Progenitor cell of endocrine pancreas (in vitro differentiated cells): ENCODE measurements at regions not wholly inside any gene's neighbourhood (a gene's known extent, or its start where the extent isn't known, plus 50 kb on each side); places are given as distances from the start of the nearest gene placed in this dataset.

Experiments used
- DNase-seq: peaks from one replicate; pipeline ENCODE4 v3.0.0; 2021; ENCODE audit warnings: low spot score; ENCODE audit not compliant: unreplicated experiment
- H3K27ac Mint-ChIP-seq: 2 replicates; pipeline ENCODE4 v1.8.0; 2021; ENCODE audit warnings: mild to moderate bottlenecking, moderate library complexity, mixed read lengths
- H3K27me3 Mint-ChIP-seq: 2 replicates; pipeline ENCODE4 v1.8.0; 2021; ENCODE audit warnings: mixed read lengths
- H3K36me3 Mint-ChIP-seq: 2 replicates; pipeline ENCODE4 v1.8.0; 2022; ENCODE audit warnings: mixed read lengths; ENCODE audit not compliant: insufficient read depth
- H3K4me1 Mint-ChIP-seq: 2 replicates; pipeline ENCODE4 v1.8.0; 2021; ENCODE audit warnings: low read depth, mixed read lengths
- H3K4me3 Mint-ChIP-seq: 2 replicates; pipeline ENCODE4 v1.8.0; 2021; ENCODE audit warnings: low read depth, mild to moderate bottlenecking, moderate library complexity, mixed read lengths
- H3K9me3 Mint-ChIP-seq: 2 replicates; pipeline ENCODE4 v1.8.0; 2021; ENCODE audit warnings: low read depth, mixed read lengths
- TF ChIP-seq, protein P1 (sequence below): fragments of 200-600 bp; sonication (generic); IDR thresholded peaks from one replicate; pipeline ENCODE4 v1.5.0; 2021; ENCODE audit warnings: antibody characterized with exemption, mild to moderate bottlenecking; ENCODE audit not compliant: unreplicated experiment

DNA sequence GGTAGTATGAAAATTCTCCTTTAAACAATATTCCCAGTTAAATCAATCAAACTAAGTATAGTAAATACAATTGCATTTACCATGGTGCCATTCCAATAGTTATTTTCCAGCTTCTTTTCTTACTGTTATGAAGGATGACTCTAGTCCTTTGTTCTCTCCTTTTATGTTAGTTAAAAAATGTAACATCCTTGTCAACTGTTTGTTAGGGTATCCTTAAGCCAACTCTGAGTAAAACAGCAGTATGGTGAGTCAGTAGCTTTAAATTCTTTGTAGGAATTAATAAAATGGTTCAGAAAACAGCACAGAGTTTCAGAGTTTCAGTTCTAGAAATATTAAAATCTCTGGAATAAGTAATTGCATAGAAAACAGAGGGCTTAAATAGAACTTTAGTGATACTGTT, 384.4 kb downstream of the MTRR start:
- DNase-seq: no peak
- H3K9me3 Mint-ChIP-seq: no peaks in the 10 kb centered on the region
- no peak overlapping the region for H3K4me3 Mint-ChIP-seq
- TF ChIP-seq, protein P1, sequence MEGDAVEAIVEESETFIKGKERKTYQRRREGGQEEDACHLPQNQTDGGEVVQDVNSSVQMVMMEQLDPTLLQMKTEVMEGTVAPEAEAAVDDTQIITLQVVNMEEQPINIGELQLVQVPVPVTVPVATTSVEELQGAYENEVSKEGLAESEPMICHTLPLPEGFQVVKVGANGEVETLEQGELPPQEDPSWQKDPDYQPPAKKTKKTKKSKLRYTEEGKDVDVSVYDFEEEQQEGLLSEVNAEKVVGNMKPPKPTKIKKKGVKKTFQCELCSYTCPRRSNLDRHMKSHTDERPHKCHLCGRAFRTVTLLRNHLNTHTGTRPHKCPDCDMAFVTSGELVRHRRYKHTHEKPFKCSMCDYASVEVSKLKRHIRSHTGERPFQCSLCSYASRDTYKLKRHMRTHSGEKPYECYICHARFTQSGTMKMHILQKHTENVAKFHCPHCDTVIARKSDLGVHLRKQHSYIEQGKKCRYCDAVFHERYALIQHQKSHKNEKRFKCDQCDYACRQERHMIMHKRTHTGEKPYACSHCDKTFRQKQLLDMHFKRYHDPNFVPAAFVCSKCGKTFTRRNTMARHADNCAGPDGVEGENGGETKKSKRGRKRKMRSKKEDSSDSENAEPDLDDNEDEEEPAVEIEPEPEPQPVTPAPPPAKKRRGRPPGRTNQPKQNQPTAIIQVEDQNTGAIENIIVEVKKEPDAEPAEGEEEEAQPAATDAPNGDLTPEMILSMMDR: no peak
- H3K36me3 Mint-ChIP-seq: no peaks in the 10 kb centered on the region
- H3K27ac Mint-ChIP-seq: no peak overlapping the region
- peaks cover 6% of the 10 kb centered on the region for H3K27me3 Mint-ChIP-seq
- no peaks in the 10 kb centered on the region for H3K4me1 Mint-ChIP-seq

DNA sequence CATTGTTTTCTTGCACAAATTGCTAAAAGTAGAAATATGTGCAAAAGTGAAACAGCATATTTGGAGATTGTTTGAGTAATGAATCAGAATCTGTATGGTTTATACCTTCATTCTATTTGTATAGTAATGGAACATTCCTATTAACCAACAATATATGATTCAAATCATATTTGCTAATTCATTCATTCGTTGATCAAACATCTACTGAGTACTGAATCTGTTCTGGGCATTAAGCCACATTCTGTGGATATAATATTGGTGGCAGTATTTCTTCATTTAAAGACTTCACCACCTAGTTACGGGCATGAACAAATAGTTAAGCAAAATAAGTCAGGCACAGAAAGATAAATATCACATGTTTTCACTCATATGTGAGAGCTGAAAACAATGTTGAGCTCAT, 385.7 kb downstream of the MTRR start:
- no peak for DNase-seq
- Mint-ChIP-seq H3K4me1 (no peaks in the 10 kb centered on the region), H3K36me3 (no peaks in the 10 kb centered on the region), H3K9me3 (no peaks in the 10 kb centered on the region), H3K4me3 (no peak overlapping the region), H3K27me3 (peaks cover 6% of the 10 kb centered on the region), H3K27ac (no peak overlapping the region)
- TF ChIP-seq, protein P1: no peak

DNA sequence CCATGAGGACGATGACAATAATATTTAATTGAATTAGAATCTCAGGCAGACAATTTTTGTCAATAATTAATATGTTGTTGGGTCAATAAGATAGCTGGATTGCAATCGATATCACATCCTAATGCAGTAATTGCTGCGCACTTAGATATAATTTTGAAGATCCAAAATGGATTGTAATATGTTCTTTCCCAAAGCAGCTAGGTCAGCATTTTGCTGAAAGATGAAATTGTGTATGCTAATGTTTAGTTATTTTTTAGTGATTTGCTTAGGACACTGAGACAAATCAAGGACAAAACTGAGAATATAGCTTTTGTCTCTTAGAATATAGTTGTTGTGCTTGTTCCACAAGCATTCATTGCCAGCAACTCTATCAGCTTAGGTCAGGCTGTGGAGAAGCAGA, 389.9 kb downstream of the MTRR start:
- H3K4me1 Mint-ChIP-seq: no peaks in the 10 kb centered on the region
- no peak overlapping the region for H3K27ac Mint-ChIP-seq
- TF ChIP-seq, protein P1: no peak
- no peak for DNase-seq
- no peaks in the 10 kb centered on the region for H3K9me3 Mint-ChIP-seq
- H3K4me3 Mint-ChIP-seq: no peak overlapping the region
- H3K36me3 Mint-ChIP-seq: no peaks in the 10 kb centered on the region
- H3K27me3 Mint-ChIP-seq: peaks cover 2% of the 10 kb centered on the region

DNA sequence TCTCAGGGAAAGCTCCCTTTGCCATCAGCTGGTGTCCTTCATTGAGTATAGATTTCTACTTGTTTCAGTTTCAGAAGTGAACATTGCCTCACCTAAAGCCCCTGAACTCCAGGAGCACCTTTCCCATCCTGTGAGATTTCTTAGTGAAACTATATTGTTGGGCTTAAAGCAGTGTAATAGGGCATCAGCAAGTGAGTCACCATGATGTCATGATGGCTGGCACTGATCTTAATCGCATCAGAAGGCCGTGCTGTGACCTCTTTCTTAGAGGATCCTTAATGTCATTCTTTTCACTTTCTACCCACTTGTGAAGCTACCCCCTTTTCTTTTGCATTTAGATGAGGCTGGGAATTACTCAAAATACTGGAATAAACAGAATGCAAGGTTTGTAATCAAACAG, 401.3 kb downstream of the MTRR start:
- Mint-ChIP-seq H3K9me3 (peaks cover 3% of the 10 kb centered on the region), H3K4me3 (no peak overlapping the region), H3K4me1 (no peaks in the 10 kb centered on the region), H3K27me3 (no peaks in the 10 kb centered on the region), H3K27ac (no peak overlapping the region), H3K36me3 (no peaks in the 10 kb centered on the region)
- TF ChIP-seq, protein P1: no peak
- DNase-seq: no peak

DNA sequence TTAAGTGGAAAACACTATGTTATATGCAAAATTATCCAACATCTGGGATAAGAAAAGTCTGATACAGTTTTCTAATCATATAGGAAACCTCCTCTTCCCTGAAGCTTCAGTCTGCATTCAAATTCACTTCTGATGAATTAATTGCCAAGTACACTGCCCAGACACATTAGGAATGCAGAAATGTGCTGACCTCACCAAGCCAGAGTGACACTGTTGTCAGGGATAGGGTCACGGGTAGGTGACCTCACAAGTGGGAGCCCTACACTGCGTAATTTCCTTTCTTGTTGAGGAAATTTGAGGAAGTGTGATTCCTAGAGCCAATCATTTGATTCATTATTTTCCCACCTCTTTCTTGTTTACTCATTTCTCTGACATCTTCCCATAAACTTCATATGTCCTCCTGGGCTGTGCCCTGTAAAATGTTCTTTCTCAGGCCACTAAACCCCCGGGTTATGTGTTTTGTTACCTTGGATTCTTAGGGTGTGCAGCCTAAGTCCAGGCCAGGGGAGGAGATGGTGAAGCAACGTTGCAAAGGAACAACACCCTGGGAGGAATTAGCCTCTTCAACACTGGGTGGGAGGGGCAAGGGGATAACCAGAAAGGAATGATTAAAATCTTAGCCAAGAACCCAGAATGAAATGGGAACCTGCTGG, 411.9 kb downstream of the MTRR start:
- Mint-ChIP-seq H3K27me3 (no peaks in the 10 kb centered on the region), H3K9me3 (peaks cover 4% of the 10 kb centered on the region), H3K4me1 (peaks cover 3% of the 10 kb centered on the region), H3K4me3 (no peak overlapping the region), H3K36me3 (no peaks in the 10 kb centered on the region), H3K27ac (no peak overlapping the region)
- no peak for DNase-seq
- TF ChIP-seq, protein P1: no peak
